MM.1S (cell line): ENCODE measurements at regions not wholly inside any gene's neighbourhood (a gene's known extent, or its start where the extent isn't known, plus 50 kb on each side); places are given as distances from the start of the nearest gene placed in this dataset.

ENCODE experiments used
- EZH2phosphoT487 ChIP-seq: fragments of 300-600 bp; sonication (generic); IDR thresholded peaks from 2 replicates; pipeline ENCODE4 v1.6.1; 2018; ENCODE audit warnings: antibody characterized with exemption, low read length
- TF ChIP-seq, protein P1 (sequence below): fragments of 300-600 bp; sonication (generic); IDR thresholded peaks from 2 replicates; pipeline ENCODE4 v1.5.1; 2016; ENCODE audit warnings: antibody characterized with exemption, low read length, mixed read lengths

DNA sequence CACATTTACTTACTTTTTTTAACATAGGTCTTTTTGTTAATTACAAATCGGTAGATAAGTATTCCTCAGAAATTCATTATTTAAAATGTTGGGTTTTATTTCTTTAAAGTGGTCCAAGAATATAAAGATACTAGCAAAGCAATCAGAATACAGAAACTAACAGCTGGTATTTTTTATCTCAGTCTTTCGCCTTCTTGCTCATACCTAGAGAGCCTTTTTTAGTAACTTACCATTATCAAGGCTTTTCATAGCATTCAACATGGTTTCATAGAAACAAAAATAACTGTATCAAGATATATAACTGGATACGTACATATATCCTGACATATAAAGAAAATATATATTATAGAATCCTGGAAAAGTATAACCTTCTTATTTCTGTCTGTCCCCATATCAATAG, 227.8 kb upstream of the MIR17HG start:
- no peak for TF ChIP-seq EZH2phosphoT487
- TF ChIP-seq, protein P1, sequence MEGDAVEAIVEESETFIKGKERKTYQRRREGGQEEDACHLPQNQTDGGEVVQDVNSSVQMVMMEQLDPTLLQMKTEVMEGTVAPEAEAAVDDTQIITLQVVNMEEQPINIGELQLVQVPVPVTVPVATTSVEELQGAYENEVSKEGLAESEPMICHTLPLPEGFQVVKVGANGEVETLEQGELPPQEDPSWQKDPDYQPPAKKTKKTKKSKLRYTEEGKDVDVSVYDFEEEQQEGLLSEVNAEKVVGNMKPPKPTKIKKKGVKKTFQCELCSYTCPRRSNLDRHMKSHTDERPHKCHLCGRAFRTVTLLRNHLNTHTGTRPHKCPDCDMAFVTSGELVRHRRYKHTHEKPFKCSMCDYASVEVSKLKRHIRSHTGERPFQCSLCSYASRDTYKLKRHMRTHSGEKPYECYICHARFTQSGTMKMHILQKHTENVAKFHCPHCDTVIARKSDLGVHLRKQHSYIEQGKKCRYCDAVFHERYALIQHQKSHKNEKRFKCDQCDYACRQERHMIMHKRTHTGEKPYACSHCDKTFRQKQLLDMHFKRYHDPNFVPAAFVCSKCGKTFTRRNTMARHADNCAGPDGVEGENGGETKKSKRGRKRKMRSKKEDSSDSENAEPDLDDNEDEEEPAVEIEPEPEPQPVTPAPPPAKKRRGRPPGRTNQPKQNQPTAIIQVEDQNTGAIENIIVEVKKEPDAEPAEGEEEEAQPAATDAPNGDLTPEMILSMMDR, result no peak
